HEK293 (cell line): ENCODE measurements at regions not wholly inside any gene's neighbourhood (a gene's known extent, or its start where the extent isn't known, plus 50 kb on each side); places are given as distances from the start of the nearest gene placed in this dataset.

Source experiments
- CTCF ChIA-PET: fragments of 350-600 bp; formaldehyde crosslinking; extraction: SDS; loops from one replicate; lab custom pipeline; 2021; ENCODE audit warnings: antibody characterized with exemption; lab: Yijun Ruan, JAX
- POLR2A ChIA-PET: fragments of 300-600 bp; formaldehyde crosslinking; extraction: SDS; loops from one replicate; lab custom pipeline; 2020; ENCODE audit warnings: antibody characterized with exemption, inconsistent platforms; lab: Yijun Ruan, JAX
- H3K27ac ChIP-seq: fragments of 200-500 bp; sonication (Bioruptor generic); 2 replicates; pipeline ENCODE4 v1.5.1; 2014; ENCODE audit warnings: low read depth, low read length, control low read depth, inconsistent platforms; ENCODE audit errors: extremely low read depth
- H3K36me3 ChIP-seq, 2 experiments: fragments of 200-500 bp in 1 of 2; sonication (Bioruptor generic) in 1 of 2; 1 replicate in 1 of 2; 2 replicates in 1 of 2; pipeline ENCODE4 v1.5.1; 2014 to 2017; ENCODE audit warnings: inconsistent platforms in 2 of 2, low read length in 2 of 2; ENCODE audit not compliant: control insufficient read depth in 2 of 2, insufficient read depth in 1 of 2
- H3K4me1 ChIP-seq: fragments of 200-500 bp; sonication (Bioruptor generic); 2 replicates; pipeline ENCODE4 v1.5.1; 2014; ENCODE audit warnings: mild to moderate bottlenecking, low read length, inconsistent platforms; ENCODE audit not compliant: control insufficient read depth, insufficient read depth
- H3K4me3 ChIP-seq: 2 replicates; pipeline ENCODE4 v1.5.1; 2011; ENCODE audit warnings: low read depth, mild to moderate bottlenecking, control low read depth, low read length, moderate library complexity
- H3K9me3 ChIP-seq: fragments of 200-500 bp; sonication (Bioruptor generic); 2 replicates; pipeline ENCODE4 v1.5.1; 2014; ENCODE audit warnings: low read depth, low read length, inconsistent platforms; ENCODE audit not compliant: control insufficient read depth, insufficient read depth
- BCL6B ChIP-seq: fragments of 450-650 bp; formaldehyde crosslinking; IDR thresholded peaks from 2 replicates; pipeline ENCODE4 v1.5.1; 2017; ENCODE audit warnings: missing biosample characterization, missing genetic modification characterization
- GFI1B ChIP-seq: fragments of 450-650 bp; formaldehyde crosslinking; IDR thresholded peaks from 2 replicates; pipeline ENCODE4 v1.5.1; 2016; ENCODE audit warnings: missing biosample characterization, missing genetic modification characterization
- KLF1 ChIP-seq: fragments of 450-650 bp; formaldehyde crosslinking; IDR thresholded peaks from 2 replicates; pipeline ENCODE4 v1.5.1; 2016; ENCODE audit warnings: missing biosample characterization, missing genetic modification characterization
- KLF17 ChIP-seq: fragments of 450-650 bp; formaldehyde crosslinking; IDR thresholded peaks from 2 replicates; pipeline ENCODE4 v1.5.1; 2016; ENCODE audit warnings: missing biosample characterization, missing genetic modification characterization
- KLF9 ChIP-seq: fragments of 450-650 bp; formaldehyde crosslinking; IDR thresholded peaks from 2 replicates; pipeline ENCODE4 v1.5.1; 2016; ENCODE audit warnings: missing biosample characterization, missing genetic modification characterization, low read depth
- PRDM1 ChIP-seq: fragments of 450-650 bp; formaldehyde crosslinking; IDR thresholded peaks from 2 replicates; pipeline ENCODE4; 2016; ENCODE audit warnings: missing biosample characterization, missing genetic modification characterization
- SP3 ChIP-seq: fragments of 450-650 bp; formaldehyde crosslinking; IDR thresholded peaks from 2 replicates; pipeline ENCODE4 v1.5.1; 2016; ENCODE audit warnings: missing biosample characterization, missing genetic modification characterization
- TCF7L2 ChIP-seq: IDR thresholded peaks from 2 replicates; pipeline ENCODE4 v1.6.1; 2011; ENCODE audit warnings: low read depth, mild to moderate bottlenecking, inconsistent platforms, low read length, moderate library complexity, borderline replicate concordance
- ZBTB20 ChIP-seq: fragments of 450-650 bp; formaldehyde crosslinking; IDR thresholded peaks from 2 replicates; pipeline ENCODE4 v1.5.1; 2016; ENCODE audit warnings: missing biosample characterization, missing genetic modification characterization
- ZFP37 ChIP-seq: fragments of 450-650 bp; formaldehyde crosslinking; IDR thresholded peaks from 2 replicates; pipeline ENCODE4 v1.5.1; 2016; ENCODE audit warnings: missing biosample characterization, missing genetic modification characterization
- ZNF114 ChIP-seq: fragments of 450-650 bp; formaldehyde crosslinking; IDR thresholded peaks from 2 replicates; pipeline ENCODE4 v1.5.0; 2017; ENCODE audit warnings: missing biosample characterization, missing genetic modification characterization
- ZNF157 ChIP-seq: fragments of 450-650 bp; formaldehyde crosslinking; IDR thresholded peaks from 2 replicates; pipeline ENCODE4 v1.5.1; 2016; ENCODE audit warnings: missing biosample characterization, missing genetic modification characterization
- ZNF202 ChIP-seq: fragments of 450-650 bp; formaldehyde crosslinking; IDR thresholded peaks from 2 replicates; pipeline ENCODE4 v1.5.1; 2016; ENCODE audit warnings: missing biosample characterization, missing genetic modification characterization, borderline replicate concordance
- ZNF214 ChIP-seq: fragments of 450-650 bp; formaldehyde crosslinking; IDR thresholded peaks from 2 replicates; pipeline ENCODE4 v1.5.1; 2017; ENCODE audit warnings: missing biosample characterization, mild to moderate bottlenecking, missing genetic modification characterization, borderline replicate concordance
- ZNF280C ChIP-seq: fragments of 450-650 bp; formaldehyde crosslinking; IDR thresholded peaks from 2 replicates; pipeline ENCODE4 v1.5.1; 2016; ENCODE audit warnings: missing biosample characterization, missing genetic modification characterization
- ZNF354C ChIP-seq: fragments of 450-650 bp; formaldehyde crosslinking; IDR thresholded peaks from 2 replicates; pipeline ENCODE4 v1.5.1; 2016; ENCODE audit warnings: missing biosample characterization, missing genetic modification characterization, low read depth, borderline replicate concordance
- ZNF366 ChIP-seq: fragments of 450-650 bp; formaldehyde crosslinking; conservative IDR thresholded peaks from 2 replicates; pipeline ENCODE4 v1.5.1; 2016; ENCODE audit warnings: missing biosample characterization, missing genetic modification characterization
- ZNF426 ChIP-seq: fragments of 450-650 bp; formaldehyde crosslinking; IDR thresholded peaks from 2 replicates; pipeline ENCODE4 v1.5.1; 2017; ENCODE audit warnings: missing biosample characterization, missing genetic modification characterization, mild to moderate bottlenecking, inconsistent platforms, moderate library complexity
- ZNF433 ChIP-seq: fragments of 450-650 bp; formaldehyde crosslinking; IDR thresholded peaks from 2 replicates; pipeline ENCODE4 v1.5.1; 2016; ENCODE audit warnings: missing biosample characterization, missing genetic modification characterization, low read depth
- ZNF473 ChIP-seq: fragments of 450-650 bp; formaldehyde crosslinking; IDR thresholded peaks from 2 replicates; pipeline ENCODE4 v1.5.1; 2017; ENCODE audit warnings: missing biosample characterization, missing genetic modification characterization
- ZNF48 ChIP-seq: fragments of 450-650 bp; formaldehyde crosslinking; IDR thresholded peaks from 2 replicates; pipeline ENCODE4 v1.5.1; 2016; ENCODE audit warnings: missing biosample characterization, missing genetic modification characterization
- ZNF529 ChIP-seq: fragments of 450-650 bp; formaldehyde crosslinking; IDR thresholded peaks from 2 replicates; pipeline ENCODE4 v1.5.1; 2017; ENCODE audit warnings: missing genetic modification characterization, missing biosample characterization; ENCODE audit not compliant: insufficient replicate concordance
- ZNF558 ChIP-seq: fragments of 450-650 bp; formaldehyde crosslinking; IDR thresholded peaks from 2 replicates; pipeline ENCODE4 v1.5.1; 2016; ENCODE audit warnings: missing biosample characterization, missing genetic modification characterization
- ZNF580 ChIP-seq: fragments of 450-650 bp; formaldehyde crosslinking; IDR thresholded peaks from 2 replicates; pipeline ENCODE4 v1.5.1; 2016; ENCODE audit warnings: missing biosample characterization, missing genetic modification characterization
- ZNF626 ChIP-seq: fragments of 450-650 bp; sonication (Bioruptor Pico); formaldehyde crosslinking; IDR thresholded peaks from 2 replicates; pipeline ENCODE4 v1.5.1; 2018; ENCODE audit warnings: missing biosample characterization, missing genetic modification characterization, inconsistent platforms
- ZNF654 ChIP-seq: fragments of 450-650 bp; formaldehyde crosslinking; IDR thresholded peaks from 2 replicates; pipeline ENCODE4 v1.5.1; 2016; ENCODE audit warnings: low read depth, missing biosample characterization, missing genetic modification characterization
- ZNF692 ChIP-seq: fragments of 450-650 bp; formaldehyde crosslinking; IDR thresholded peaks from 2 replicates; pipeline ENCODE4 v1.5.1; 2016; ENCODE audit warnings: missing biosample characterization, missing genetic modification characterization
- ZNF707 ChIP-seq: fragments of 450-650 bp; formaldehyde crosslinking; IDR thresholded peaks from 2 replicates; pipeline ENCODE4 v1.5.1; 2016; ENCODE audit warnings: missing biosample characterization, missing genetic modification characterization
- ZSCAN30 ChIP-seq: fragments of 450-650 bp; IDR thresholded peaks from 2 replicates; pipeline ENCODE4 v1.5.1; 2018; ENCODE audit warnings: missing biosample characterization, mild to moderate bottlenecking, missing genetic modification characterization, moderate library complexity
- ZSCAN4 ChIP-seq: fragments of 450-650 bp; formaldehyde crosslinking; IDR thresholded peaks from 2 replicates; pipeline ENCODE4 v1.5.1; 2017; ENCODE audit warnings: missing biosample characterization, missing genetic modification characterization

- CTCF ChIA-PET, result no interaction called here
- Histone ChIP-seq H3K4me1 (no peaks in the 10 kb centered on the region), H3K9me3 (no peaks in the 10 kb centered on the region), H3K4me3 (no peak overlapping the region)
- TF ChIP-seq KLF17 (tag by site-specific recombination) (no peak), KLF1 (tag by site-specific recombination) (no peak), ZNF626 (tag by site-specific recombination) (no peak), ZNF707 (no peak), ZNF114 (tag by site-specific recombination) (no peak), ZBTB20 (tag by site-specific recombination) (no peak), ZNF433 (tag by site-specific recombination) (no peak), ZNF48 (tag by site-specific recombination) (no peak), GFI1B (tag by site-specific recombination) (no peak), ZNF354C (tag by site-specific recombination) (no peak), ZNF214 (tag by site-specific recombination) (no peak), ZNF426 (no peak), ZNF157 (tag by site-specific recombination) (no peak), ZNF280C (tag by site-specific recombination) (no peak), ZSCAN30 (no peak), ZFP37 (tag by site-specific recombination) (no peak), ZNF654 (tag by site-specific recombination) (no peak), ZNF692 (tag by site-specific recombination) (no peak), ZNF580 (tag by site-specific recombination) (no peak), PRDM1 (tag by site-specific recombination) (no peak)
- TF ChIP-seq, all 188 proteins: peak for 0
- no peak overlapping the region for H3K27ac ChIP-seq
- H3K36me3 ChIP-seq, result no peaks in the 10 kb centered on the region
- POLR2A ChIA-PET, result no interaction called here
Observed at GRCh38 chr3:74000725-74001124, 376.0 kb upstream of the PDZRN3 start.

GRCh38 chr3:73999501-73999900 is 374.8 kb upstream of the PDZRN3 start:
- ChIA-PET CTCF (interaction anchor here (0.5 kb wide), 1 partner anchor 397 kb away, joined by 3 read pairs; no protein-coding TSS in a partner anchor), POLR2A (no interaction called here)
- Histone ChIP-seq H3K4me1 (no peaks in the 10 kb centered on the region), H3K4me3 (no peak overlapping the region), H3K27ac (no peak overlapping the region), H3K36me3 (no peaks in the 10 kb centered on the region), H3K9me3 (no peaks in the 10 kb centered on the region)
- TF ChIP-seq ZNF366 (tag by site-specific recombination), result no peak
- no peak for TF ChIP-seq BCL6B (tag by site-specific recombination)
- TF ChIP-seq ZNF473, result no peak
- TF ChIP-seq SP3 (tag by site-specific recombination), result no peak
- no peak for TF ChIP-seq TCF7L2
- TF ChIP-seq ZSCAN4, result no peak
- TF ChIP-seq ZNF558 (tag by site-specific recombination), result no peak
- no peak for TF ChIP-seq KLF9 (tag by site-specific recombination)
- no peak for TF ChIP-seq ZNF202 (tag by site-specific recombination)
- no peak for TF ChIP-seq ZNF529 (tag by site-specific recombination)
